K562 (cell line): ENCODE measurements at regions not wholly inside any gene's neighbourhood (a gene's known extent, or its start where the extent isn't known, plus 50 kb on each side); places are given as distances from the start of the nearest gene placed in this dataset.

ENCODE experiments used
- CBFA2T3 ChIP-seq: fragments of 450-650 bp; IDR thresholded peaks from 2 replicates; pipeline ENCODE4 v1.6.1; 2017
- CREB3L1 ChIP-seq: fragments of 450-650 bp; IDR thresholded peaks from 2 replicates; pipeline ENCODE4 v1.6.1; 2014; ENCODE audit warnings: low read depth, mild to moderate bottlenecking, moderate library complexity, borderline replicate concordance
- EP300 ChIP-seq: IDR thresholded peaks from 2 replicates; pipeline ENCODE4 v1.6.1; 2012; ENCODE audit warnings: low read length, improper control_type of control experiment
- HES1 ChIP-seq: fragments of 450-650 bp; IDR thresholded peaks from 2 replicates; pipeline ENCODE4 v1.6.1; 2016; ENCODE audit warnings: low read depth, mild to moderate bottlenecking, moderate library complexity
- HNRNPL ChIP-seq: fragments of 200-400 bp; formaldehyde crosslinking; IDR thresholded peaks from 2 replicates; pipeline ENCODE4 v1.6.1; 2017; ENCODE audit warnings: low read depth, mild to moderate bottlenecking, low read length
- KLF16 ChIP-seq: IDR thresholded peaks from 2 replicates; pipeline ENCODE4 v1.6.1; 2016; ENCODE audit warnings: antibody characterized with exemption
- MEIS2 ChIP-seq: fragments of 450-650 bp; IDR thresholded peaks from 2 replicates; pipeline ENCODE4 v1.6.1; 2014; ENCODE audit warnings: mild to moderate bottlenecking; ENCODE audit not compliant: partially characterized antibody
- MTA2 ChIP-seq: fragments of 450-650 bp; IDR thresholded peaks from 2 replicates; pipeline ENCODE4 v1.6.1; 2016; ENCODE audit warnings: low read depth
- TCF7 ChIP-seq: sonication (generic); IDR thresholded peaks from 2 replicates; pipeline ENCODE4 v1.6.1; 2016; ENCODE audit warnings: antibody characterized with exemption, borderline replicate concordance
- ZKSCAN3 ChIP-seq: fragments of 250-450 bp; sonication (Bioruptor Pico); IDR thresholded peaks from 2 replicates; pipeline ENCODE4 v1.4.0; 2020
- ZNF584 ChIP-seq: fragments of 200-800 bp; sonication (Bioruptor generic); IDR thresholded peaks from 2 replicates; pipeline ENCODE4 v1.6.1; 2016; ENCODE audit warnings: low read depth, mild to moderate bottlenecking, missing genetic modification characterization, missing compliant biosample characterization
- TF ChIP-seq, protein P1 (sequence below), 2 experiments: IDR thresholded peaks in 1 of 2; conservative IDR thresholded peaks in 1 of 2; 2 replicates each; pipeline ENCODE4 v1.6.1; 2016; ENCODE audit warnings: low read depth in 2 of 2, mild to moderate bottlenecking in 1 of 2, missing compliant biosample characterization in 1 of 2, missing genetic modification characterization in 1 of 2, moderate library complexity in 1 of 2

DNA sequence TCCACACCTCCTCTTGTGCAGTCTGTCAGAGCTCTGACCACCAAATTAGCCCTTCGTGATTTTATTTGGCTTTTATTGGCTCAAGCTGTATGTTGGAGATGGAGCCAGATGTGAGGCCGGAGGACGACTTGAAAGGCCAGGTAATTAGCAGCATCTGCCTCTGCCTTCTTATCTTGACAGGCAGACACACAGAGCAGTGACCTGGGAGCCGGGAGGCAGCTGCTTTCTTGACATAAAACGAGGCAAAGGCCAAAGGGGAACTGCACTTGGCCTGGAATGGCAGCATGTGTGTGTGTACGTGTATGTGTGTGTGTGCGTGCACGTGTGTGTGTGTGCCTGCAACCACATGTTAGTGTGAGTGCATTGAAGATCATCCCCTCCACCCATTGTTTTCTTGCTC is 56.9 kb upstream of the BRD7 start (continued):
- TF ChIP-seq HNRNPL (no peak), ZKSCAN3 (CRISPR knock-in tag) (no peak), ZNF584 (CRISPR knock-in tag) (peak; percentile 83), MEIS2 (peak; percentile 73), CBFA2T3 (peak; percentile 91), KLF16 (peak; percentile 78), MTA2 (peak; percentile 64; the same call in 1 of the 2 replicates), EP300 (0 out of 2 replicates have a peak, but pooled peaks have one; percentile 4), CREB3L1 (no peak), TCF7 (peak; percentile 62; the same call in 1 of the 2 replicates), HES1 (0 out of 2 replicates have a peak, but pooled peaks have one; percentile 45)
- TF ChIP-seq, protein P1, sequence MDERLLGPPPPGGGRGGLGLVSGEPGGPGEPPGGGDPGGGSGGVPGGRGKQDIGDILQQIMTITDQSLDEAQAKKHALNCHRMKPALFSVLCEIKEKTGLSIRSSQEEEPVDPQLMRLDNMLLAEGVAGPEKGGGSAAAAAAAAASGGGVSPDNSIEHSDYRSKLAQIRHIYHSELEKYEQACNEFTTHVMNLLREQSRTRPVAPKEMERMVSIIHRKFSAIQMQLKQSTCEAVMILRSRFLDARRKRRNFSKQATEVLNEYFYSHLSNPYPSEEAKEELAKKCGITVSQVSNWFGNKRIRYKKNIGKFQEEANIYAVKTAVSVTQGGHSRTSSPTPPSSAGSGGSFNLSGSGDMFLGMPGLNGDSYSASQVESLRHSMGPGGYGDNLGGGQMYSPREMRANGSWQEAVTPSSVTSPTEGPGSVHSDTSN (CRISPR knock-in tag; IDR thresholded peaks at IDR 0.05; ENCODE audit: low read depth), result no peak
- TF ChIP-seq, protein P1 (tag; conservative IDR thresholded peaks at IDR 0.05; ENCODE audit: low read depth), result peak; percentile 53
